ENCODE measurements at regions not wholly inside any gene's neighbourhood (a gene's known extent, or its start where the extent isn't known, plus 50 kb on each side); places are given as distances from the start of the nearest gene placed in this dataset.

DNA sequence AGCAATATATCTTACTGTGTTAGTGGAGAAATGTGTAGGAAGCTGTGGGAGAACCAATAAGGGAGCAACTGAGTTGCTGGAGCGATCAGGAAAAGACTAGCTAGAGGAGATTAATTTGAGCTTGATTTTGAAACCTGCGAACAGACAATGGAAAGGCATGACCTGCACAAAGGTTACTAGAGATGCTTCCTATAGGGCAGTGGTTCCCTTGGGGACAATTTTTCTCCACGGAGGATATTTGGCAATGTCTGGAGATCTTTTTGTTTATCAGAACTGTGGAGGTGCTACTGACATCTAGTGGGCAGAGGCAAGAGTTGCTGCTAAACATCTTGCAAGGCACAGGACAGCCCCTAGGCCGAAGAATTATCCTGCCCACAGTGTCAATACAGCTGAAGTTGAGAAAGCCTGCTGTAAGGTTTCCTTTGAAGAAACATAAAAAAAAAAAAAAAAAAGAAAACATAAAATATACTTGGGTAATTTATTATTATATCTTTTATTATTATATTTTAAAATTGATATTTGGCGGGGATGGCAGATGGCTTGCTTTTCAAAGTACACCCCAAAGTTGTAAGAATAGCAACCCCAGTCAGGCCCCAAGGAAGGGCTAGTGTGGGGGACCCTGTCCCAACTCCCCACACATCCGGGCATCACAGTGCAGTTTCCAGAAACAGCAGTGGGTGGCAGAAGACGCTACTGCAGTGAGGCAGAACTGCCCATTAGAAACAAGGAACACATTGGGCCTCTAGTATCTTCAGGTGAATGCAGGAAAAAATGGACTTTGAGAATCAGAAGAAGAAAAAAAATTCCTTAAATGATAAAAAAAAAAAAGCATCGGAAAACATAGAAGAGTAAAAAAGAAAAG lies 481.6 kb downstream of the SH2D4B start:
- TF ChIP-seq, protein P1, sequence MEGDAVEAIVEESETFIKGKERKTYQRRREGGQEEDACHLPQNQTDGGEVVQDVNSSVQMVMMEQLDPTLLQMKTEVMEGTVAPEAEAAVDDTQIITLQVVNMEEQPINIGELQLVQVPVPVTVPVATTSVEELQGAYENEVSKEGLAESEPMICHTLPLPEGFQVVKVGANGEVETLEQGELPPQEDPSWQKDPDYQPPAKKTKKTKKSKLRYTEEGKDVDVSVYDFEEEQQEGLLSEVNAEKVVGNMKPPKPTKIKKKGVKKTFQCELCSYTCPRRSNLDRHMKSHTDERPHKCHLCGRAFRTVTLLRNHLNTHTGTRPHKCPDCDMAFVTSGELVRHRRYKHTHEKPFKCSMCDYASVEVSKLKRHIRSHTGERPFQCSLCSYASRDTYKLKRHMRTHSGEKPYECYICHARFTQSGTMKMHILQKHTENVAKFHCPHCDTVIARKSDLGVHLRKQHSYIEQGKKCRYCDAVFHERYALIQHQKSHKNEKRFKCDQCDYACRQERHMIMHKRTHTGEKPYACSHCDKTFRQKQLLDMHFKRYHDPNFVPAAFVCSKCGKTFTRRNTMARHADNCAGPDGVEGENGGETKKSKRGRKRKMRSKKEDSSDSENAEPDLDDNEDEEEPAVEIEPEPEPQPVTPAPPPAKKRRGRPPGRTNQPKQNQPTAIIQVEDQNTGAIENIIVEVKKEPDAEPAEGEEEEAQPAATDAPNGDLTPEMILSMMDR (conservative IDR thresholded peaks at IDR 0.05 in 1 of 2, IDR thresholded peaks at IDR 0.05 in 1 of 2; ENCODE audit: low read depth in 1 of 2, low read length in 2 of 2) = peak; percentile 37 to 59
- no peak for TF ChIP-seq EZH2 (IDR thresholded peaks at IDR 0.05; ENCODE audit: low read length, missing control alignments)

Data from fibroblast of lung (primary cell).